Tibial nerve (tissue), 3 donors: ENCODE measurements at regions not wholly inside any gene's neighbourhood (a gene's known extent, or its start where the extent isn't known, plus 50 kb on each side); places are given as distances from the start of the nearest gene placed in this dataset.

Experiments
- CTCF ChIP-seq, 5 experiments: fragments of 200-600 bp in 3 of 5; fragments of 450-650 bp in 2 of 5; sonication (generic) in 3 of 5; IDR thresholded peaks; one replicate each; pipeline ENCODE4 v1.5.1; 2016 to 2019; ENCODE audit warnings: antibody characterized with exemption in 5 of 5, mild to moderate bottlenecking in 3 of 5, moderate library complexity in 2 of 5
- POLR2A ChIP-seq, 2 donors: fragments of 450-650 bp; IDR thresholded peaks; one replicate each; pipeline ENCODE4 v1.6.1; 2017; ENCODE audit warnings: antibody characterized with exemption in 2 of 2, mild to moderate bottlenecking in 2 of 2, moderate library complexity in 2 of 2

- TF ChIP-seq CTCF (IDR thresholded peaks at IDR 0.05) (no peak), POLR2A (IDR thresholded peaks at IDR 0.05) (no peak)
These were observed 452.0 kb downstream of the PREX1 start for GRCh38 chr20:48375804-48376203.
